Liver (tissue), 8 donors: ENCODE measurements at regions not wholly inside any gene's neighbourhood (a gene's known extent, or its start where the extent isn't known, plus 50 kb on each side); places are given as distances from the start of the nearest gene placed in this dataset.
A peak's percentile ranks its signal among the peaks of the same experiment; 100 is the strongest.

Source experiments
- DNase-seq: peaks from one replicate; pipeline ENCODE4 v3.0.0-alpha.2; 2017; ENCODE audit warnings: low spot score
- H3K27ac ChIP-seq, 2 donors: one replicate each; pipeline ENCODE4 v1.7.0; 2013; ENCODE audit warnings: inconsistent platforms in 2 of 2, low read length in 2 of 2, control low read depth in 1 of 2, low read depth in 1 of 2, mild to moderate bottlenecking in 1 of 2
- H3K27me3 ChIP-seq, 4 donors: one replicate each; pipeline versions ENCODE4 v1.6.1 to v1.7.0; 2013; ENCODE audit warnings: low read length in 3 of 4, inconsistent platforms in 1 of 4, mild to moderate bottlenecking in 1 of 4, moderate library complexity in 1 of 4; ENCODE audit not compliant: control insufficient read depth in 4 of 4, insufficient read depth in 4 of 4
- H3K36me3 ChIP-seq, 4 donors: one replicate each; pipeline versions ENCODE4 v1.6.1 to v1.7.0; 2013; ENCODE audit warnings: low read length in 3 of 4, mild to moderate bottlenecking in 3 of 4, low read depth in 1 of 4, moderate library complexity in 1 of 4; ENCODE audit not compliant: control insufficient read depth in 4 of 4, insufficient read depth in 3 of 4
- H3K4me1 ChIP-seq, 4 donors: one replicate each; pipeline versions ENCODE4 v1.6.1 to v1.7.0; 2013; ENCODE audit warnings: low read length in 3 of 4, mild to moderate bottlenecking in 3 of 4, moderate library complexity in 1 of 4; ENCODE audit not compliant: control insufficient read depth in 4 of 4, insufficient read depth in 4 of 4
- H3K4me3 ChIP-seq, 3 donors: one replicate each; pipeline versions ENCODE4 v1.6.1 to v1.7.0; 2013; ENCODE audit warnings: low read length in 3 of 3, control low read depth in 1 of 3, low read depth in 1 of 3, mild to moderate bottlenecking in 1 of 3
- H3K9ac ChIP-seq, 2 donors: one replicate each; pipeline ENCODE4 v1.7.0; 2013; ENCODE audit warnings: low read length in 2 of 2, mild to moderate bottlenecking in 2 of 2, moderate library complexity in 2 of 2, control low read depth in 1 of 2, low read depth in 1 of 2
- H3K9me3 ChIP-seq, 4 donors: one replicate each; pipeline versions ENCODE4 v1.6.1 to v1.7.0; 2013; ENCODE audit warnings: low read length in 3 of 4; ENCODE audit not compliant: control insufficient read depth in 4 of 4
- ATF3 ChIP-seq: IDR thresholded peaks from 2 replicates; pipeline ENCODE4 v1.6.1; 2016; ENCODE audit warnings: antibody characterized with exemption
- CTCF ChIP-seq: fragments of 150-350 bp; IDR thresholded peaks from 2 replicates; pipeline ENCODE4 v1.5.1; 2017; ENCODE audit warnings: improper control_type of control experiment, low read depth, low read length; ENCODE audit not compliant: missing input control
- EGR1 ChIP-seq, 2 donors: IDR thresholded peaks; 2 replicates each; pipeline ENCODE4 v1.6.1; 2016 to 2018; ENCODE audit warnings: antibody characterized with exemption in 2 of 2, low read depth in 2 of 2
- FOXA1 ChIP-seq: IDR thresholded peaks from 2 replicates; pipeline ENCODE4 v1.6.1; 2016; ENCODE audit warnings: antibody characterized with exemption
- FOXA2 ChIP-seq: IDR thresholded peaks from 2 replicates; pipeline ENCODE4 v1.6.1; 2016; ENCODE audit warnings: antibody characterized with exemption
- GABPA ChIP-seq, 2 donors: IDR thresholded peaks in 1 of 2; conservative IDR thresholded peaks in 1 of 2; 2 replicates each; pipeline ENCODE4 v1.6.1; 2016; ENCODE audit warnings: antibody characterized with exemption in 2 of 2, mild to moderate bottlenecking in 1 of 2, moderate library complexity in 1 of 2
- HNF4A ChIP-seq, 2 donors: conservative IDR thresholded peaks; 2 replicates each; pipeline ENCODE4 v1.6.1; 2016; ENCODE audit warnings: antibody characterized with exemption in 2 of 2, mild to moderate bottlenecking in 2 of 2
- HNF4G ChIP-seq: IDR thresholded peaks from 2 replicates; pipeline ENCODE4 v1.6.1; 2016; ENCODE audit warnings: antibody characterized with exemption
- JUND ChIP-seq, 2 donors: IDR thresholded peaks; 2 replicates each; pipeline ENCODE4 v1.6.1; 2016; ENCODE audit warnings: antibody characterized with exemption in 2 of 2
- MAX ChIP-seq: IDR thresholded peaks from 2 replicates; pipeline ENCODE4 v1.6.1; 2016; ENCODE audit warnings: antibody characterized with exemption
- NR2F2 ChIP-seq: IDR thresholded peaks from 2 replicates; pipeline ENCODE4 v1.6.1; 2016; ENCODE audit warnings: antibody characterized with exemption
- RAD21 ChIP-seq, 2 donors: IDR thresholded peaks; 2 replicates each; pipeline ENCODE4 v1.6.1; 2016; ENCODE audit warnings: antibody characterized with exemption in 2 of 2, mild to moderate bottlenecking in 2 of 2
- REST ChIP-seq: IDR thresholded peaks from 2 replicates; pipeline ENCODE4 v1.6.1; 2016; ENCODE audit warnings: antibody characterized with exemption, mild to moderate bottlenecking
- RXRA ChIP-seq, 2 donors: IDR thresholded peaks; 2 replicates each; pipeline ENCODE4 v1.6.1; 2017 to 2018; ENCODE audit warnings: antibody characterized with exemption in 2 of 2, mild to moderate bottlenecking in 1 of 2
- SP1 ChIP-seq: IDR thresholded peaks from 2 replicates; pipeline ENCODE4 v1.6.1; 2018; ENCODE audit warnings: antibody characterized with exemption, mild to moderate bottlenecking
- TAF1 ChIP-seq: conservative IDR thresholded peaks from 2 replicates; pipeline ENCODE4 v1.6.1; 2016; ENCODE audit warnings: antibody characterized with exemption, mild to moderate bottlenecking
- YY1 ChIP-seq: IDR thresholded peaks from 2 replicates; pipeline ENCODE4 v1.6.1; 2016; ENCODE audit warnings: antibody characterized with exemption, mild to moderate bottlenecking
- ZBTB33 ChIP-seq: IDR thresholded peaks from 2 replicates; pipeline ENCODE4 v1.6.1; 2016; ENCODE audit warnings: antibody characterized with exemption
- WGBS: extraction: QIAGEN DNeasy Blood & Tissue Kit; methylation state at CpG from one replicate; pipeline ENCODE4 v1.1.7; 2013; 5-methylcytosine and 5-hydroxymethylcytosine counted together
- donor health status: healthy.
- donor health status: healthy.
- donor health status: healthy.
- donor health status: healthy.
- donor health status: healthy.

GRCh38 chr21:14877581-14878228 is 187.1 kb downstream of the NRIP1 start:
- peak overlapping the region; percentile 58 to 80 for H3K27ac ChIP-seq
- 7% methylated on average over 2 of the region's 2 CpGs for WGBS

More at GRCh38 chr21:14877581-14878228, 187.1 kb downstream of the NRIP1 start:
- H3K27me3 ChIP-seq, result no peaks in the 10 kb centered on the region
- no peaks in the 10 kb centered on the region for H3K9me3 ChIP-seq
- H3K4me1 ChIP-seq, result peaks cover 4 to 34% (median 20%) of the 10 kb centered on the region in 4 donors
- peak overlapping the region in 1 of 2 donors; percentile 43 for H3K9ac ChIP-seq
- TF ChIP-seq RXRA (IDR thresholded peaks at IDR 0.05), result peak; percentile 96
- peak; percentile 100 for TF ChIP-seq NR2F2
- TF ChIP-seq YY1, result no peak
- no peak for TF ChIP-seq ATF3
- TF ChIP-seq HNF4G, result peak; percentile 54
- peak; percentile 72 for TF ChIP-seq SP1
- TF ChIP-seq JUND (IDR thresholded peaks at IDR 0.05), result peak; percentile 34 to 57
- TF ChIP-seq CTCF, result no peak
- no peak for TF ChIP-seq MAX
- no peak for TF ChIP-seq REST
- TF ChIP-seq HNF4A (conservative IDR thresholded peaks at IDR 0.05), result peak; percentile 84 to 86
- no peak for TF ChIP-seq FOXA1
- peak; percentile 26 for TF ChIP-seq ZBTB33
- TF ChIP-seq EGR1 (IDR thresholded peaks at IDR 0.05; ENCODE audit: low read depth in 2 of 2), result peak in 1 of 2 donors; percentile 37
- TF ChIP-seq RAD21 (IDR thresholded peaks at IDR 0.05), result peak in 1 of 2 donors; percentile 34
- no peak for TF ChIP-seq GABPA (IDR thresholded peaks at IDR 0.05 in 1 of 2, conservative IDR thresholded peaks at IDR 0.05 in 1 of 2)
- TF ChIP-seq FOXA2, result no peak
- no peak for TF ChIP-seq TAF1
- H3K36me3 ChIP-seq, result no peaks in the 10 kb centered on the region
- H3K4me3 ChIP-seq, result no peak overlapping the region
- DNase-seq, result no peak
